Glomerular endothelial cell (primary cell): ENCODE measurements at regions not wholly inside any gene's neighbourhood (a gene's known extent, or its start where the extent isn't known, plus 50 kb on each side); places are given as distances from the start of the nearest gene placed in this dataset.

Experiments
- DNase-seq: peaks from one replicate; pipeline ENCODE4 v3.0.0-alpha.2; 2011; ENCODE audit warnings: low read depth, low spot score; ENCODE audit errors: extremely low read depth

DNA sequence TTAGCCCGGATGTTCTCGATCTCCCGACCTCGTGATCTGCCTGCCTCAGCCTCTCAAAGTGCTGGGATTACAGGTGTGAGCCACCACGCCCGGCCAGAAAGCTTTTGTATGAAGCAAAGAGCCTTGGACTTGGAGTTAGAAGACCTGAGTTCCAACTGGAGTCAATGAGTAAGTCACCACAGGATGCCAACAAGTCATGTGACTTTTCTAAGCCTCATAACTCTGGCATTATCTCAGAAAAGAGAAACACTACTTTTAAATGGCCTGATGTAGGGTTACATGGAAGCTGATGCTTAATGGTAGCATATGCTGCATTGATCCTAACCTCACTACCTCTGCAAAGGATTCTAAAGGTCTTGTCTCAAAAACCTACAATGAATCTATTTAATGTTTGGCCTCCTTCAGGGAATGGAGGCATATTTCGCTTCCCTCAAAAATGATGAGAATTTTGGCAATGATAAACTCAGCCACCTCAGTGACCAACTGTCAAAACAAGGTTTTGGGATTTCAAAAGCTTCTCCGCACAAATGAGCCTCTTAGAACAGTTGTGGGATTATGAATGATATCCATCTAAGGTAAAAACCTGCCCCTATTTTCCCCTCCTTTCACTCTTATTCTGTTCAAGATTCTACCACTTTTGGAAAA is 236.8 kb downstream of the ACTL7B start:
- DNase-seq: no peak

- no peak for DNase-seq
These were observed 238.1 kb downstream of the ACTL7B start for GRCh38 chr9:108617676-108618075.

GRCh38 chr9:108615152-108615551 is 240.6 kb downstream of the ACTL7B start:
- no peak for DNase-seq

- no peak for DNase-seq
These were observed 243.3 kb downstream of the ACTL7B start for GRCh38 chr9:108612513-108612912.

DNA sequence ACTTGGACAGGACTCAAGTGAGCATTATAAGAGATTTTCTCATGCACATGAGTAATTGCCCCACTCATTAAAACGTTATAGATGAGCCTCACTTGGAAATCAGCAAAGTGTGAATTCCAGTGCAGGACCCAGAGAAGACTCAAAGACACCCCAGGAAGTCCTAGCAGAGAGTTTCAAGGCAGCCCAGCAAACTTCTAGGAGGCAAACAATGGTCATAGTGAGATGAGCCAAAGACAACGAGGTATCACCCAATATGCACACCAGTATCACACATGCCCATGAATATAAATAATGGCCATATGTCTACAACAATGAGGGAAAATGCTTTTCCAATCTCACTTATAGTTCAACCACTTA is 245.9 kb downstream of the ACTL7B start:
- DNase-seq: no peak

GRCh38 chr9:108609227-108609896 is 246.4 kb downstream of the ACTL7B start:
- DNase-seq: no peak

DNA sequence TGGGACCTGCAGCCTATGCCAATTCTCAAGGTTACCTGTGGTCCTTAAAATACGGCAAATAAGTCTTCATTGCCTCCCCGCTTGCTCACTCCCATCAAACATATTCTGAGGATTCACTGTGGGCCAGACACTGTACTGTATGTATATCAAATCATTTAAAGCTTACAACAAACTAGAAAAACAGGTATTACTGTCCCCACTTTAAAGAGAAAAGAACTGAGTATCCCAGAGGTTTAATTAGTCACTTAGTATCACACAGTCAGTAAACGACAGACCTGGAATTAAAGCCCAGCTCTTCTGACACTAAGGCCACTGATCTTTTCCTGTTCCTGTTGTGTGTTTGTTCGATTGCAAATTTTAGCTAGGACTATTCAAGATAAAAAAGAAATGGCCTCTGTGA is 248.2 kb downstream of the ACTL7B start:
- DNase-seq: no peak

DNA sequence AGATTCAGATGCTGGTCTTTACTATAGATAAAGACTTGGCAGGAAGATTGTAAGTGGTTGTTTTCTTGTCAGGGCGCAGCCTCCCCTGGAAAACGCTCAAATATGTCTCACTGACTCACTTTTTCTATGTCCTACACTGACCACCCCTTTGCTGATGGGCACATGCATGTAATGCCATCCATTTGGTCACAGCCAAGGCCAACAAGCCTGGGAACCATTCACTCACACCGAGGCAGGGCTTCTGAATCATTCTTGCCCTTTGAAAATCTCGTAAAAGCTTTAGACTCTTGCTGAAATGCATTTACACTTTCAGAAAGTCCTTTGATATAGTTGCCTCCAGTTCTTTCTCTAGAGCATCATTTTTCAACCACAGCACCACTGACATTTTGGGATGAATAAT is 249.4 kb downstream of the ACTL7B start:
- no peak for DNase-seq

DNA sequence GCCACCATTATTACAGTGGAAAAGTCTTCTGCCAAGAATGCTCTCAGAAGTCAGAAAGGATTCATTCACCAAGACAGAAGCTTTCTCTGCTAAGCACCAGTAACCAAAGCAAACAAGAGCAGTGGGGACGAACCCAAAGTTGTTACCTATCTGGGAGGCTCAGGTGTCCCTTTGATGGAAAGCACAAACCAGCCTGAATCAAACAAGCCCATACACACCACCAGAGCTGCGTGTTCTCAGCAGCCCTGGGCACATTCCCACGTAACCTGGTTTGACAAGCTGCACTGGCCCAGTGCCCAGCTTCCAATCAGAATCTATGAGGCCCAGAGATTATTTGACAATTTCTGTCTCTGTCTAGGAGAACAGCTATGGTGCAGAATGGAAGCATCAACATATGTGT is 252.6 kb downstream of the ACTL7B start:
- no peak for DNase-seq

GRCh38 chr9:108600896-108601295 is 254.9 kb downstream of the ACTL7B start:
- DNase-seq: no peak

GRCh38 chr9:108599571-108599970 is 256.2 kb downstream of the ACTL7B start:
- DNase-seq: no peak

GRCh38 chr9:108591121-108591520 is 264.7 kb downstream of the ACTL7B start:
- no peak for DNase-seq

DNA sequence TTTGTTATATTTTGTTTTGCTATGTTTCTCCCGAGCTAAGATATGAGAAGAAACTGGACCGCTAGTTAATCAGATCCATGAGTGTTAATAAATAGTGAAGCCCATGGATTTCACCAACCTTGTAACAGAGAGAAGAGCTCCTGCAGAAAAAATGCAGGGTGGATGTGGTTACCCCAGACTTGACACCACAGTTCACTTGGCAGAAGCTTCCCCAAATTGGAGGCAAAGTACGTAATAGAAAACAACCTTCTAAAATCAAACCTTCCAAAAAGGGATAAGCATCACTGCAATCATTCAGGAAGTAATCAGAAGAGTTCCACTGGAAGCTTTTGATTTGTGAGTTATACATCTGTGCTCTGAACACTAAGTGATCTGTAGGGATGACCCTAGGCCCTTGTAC is 267.5 kb downstream of the ACTL7B start:
- DNase-seq: no peak

DNA sequence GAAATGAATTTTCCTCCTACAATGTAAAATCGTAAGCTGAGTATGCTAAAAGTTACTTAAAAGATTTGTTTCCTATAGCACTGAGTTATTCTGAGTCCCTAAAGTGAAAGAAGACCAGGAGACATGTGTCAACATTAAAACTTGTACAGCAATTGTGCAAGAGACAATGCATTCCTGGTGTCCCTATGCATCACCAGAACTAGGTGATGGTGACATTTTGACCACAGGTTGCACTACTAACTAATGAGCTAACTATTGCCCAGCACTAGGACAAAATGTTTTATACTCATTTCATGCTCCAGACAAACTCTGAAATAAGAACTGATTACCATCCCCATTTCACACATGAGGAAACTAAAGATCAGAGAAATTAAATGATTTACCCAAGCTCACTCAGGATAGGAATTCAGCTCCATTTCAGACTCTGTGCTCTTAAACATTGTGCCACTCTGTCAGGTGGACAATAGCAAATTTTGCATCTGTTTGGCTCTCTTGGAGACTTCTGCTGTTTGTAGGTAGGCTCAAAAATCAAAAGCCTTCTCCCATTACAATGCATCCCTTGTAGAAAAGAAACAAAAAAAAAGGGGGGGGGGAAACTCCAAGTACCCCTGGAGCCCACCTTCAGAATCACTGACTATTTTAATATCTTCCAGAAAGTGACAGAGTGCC is 269.2 kb downstream of the ACTL7B start:
- no peak for DNase-seq

DNA sequence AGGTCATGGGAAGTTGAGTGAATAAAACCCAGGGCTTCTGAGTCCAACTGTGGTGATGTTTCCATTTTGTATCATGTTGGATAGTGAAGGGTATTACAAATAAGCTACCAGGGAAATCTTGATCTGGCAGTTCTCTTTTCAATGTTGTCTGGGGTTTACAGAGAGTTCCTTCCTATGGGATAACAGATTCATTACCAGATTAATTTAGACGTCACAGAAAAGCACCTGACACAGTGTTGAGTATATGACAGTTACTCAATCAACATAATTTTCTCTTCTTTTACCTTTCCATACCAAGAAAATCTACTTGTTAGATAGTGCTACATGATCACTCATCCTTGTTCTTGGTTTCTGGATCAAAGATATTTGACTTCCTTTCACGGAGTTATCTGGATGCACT is 270.9 kb downstream of the ACTL7B start:
- DNase-seq: no peak

GRCh38 chr9:108582726-108583125 is 273.1 kb downstream of the ACTL7B start:
- no peak for DNase-seq

- no peak for DNase-seq
These were observed 275.9 kb downstream of the ACTL7B start for GRCh38 chr9:108579757-108580439.

DNA sequence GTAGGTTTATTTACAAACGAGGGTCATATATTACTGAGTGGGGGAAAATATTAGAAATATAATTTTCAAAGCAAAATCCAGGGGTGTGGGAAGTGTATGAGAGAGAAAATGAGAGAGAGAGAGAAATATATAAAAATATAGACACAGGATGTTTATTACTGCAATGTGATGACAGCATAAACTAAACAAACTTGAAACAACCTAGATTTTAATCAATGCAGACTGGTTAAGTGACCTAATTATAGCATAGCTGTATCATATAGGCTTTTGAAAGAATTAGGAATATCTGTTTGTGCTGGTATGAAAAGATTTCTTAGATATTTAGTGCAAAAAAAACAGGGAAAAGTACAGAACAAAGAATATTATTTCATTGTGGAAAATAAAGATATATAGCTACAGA is 280.5 kb downstream of the ACTL7B start:
- DNase-seq: no peak

- no peak for DNase-seq
These were observed 286.2 kb downstream of the ACTL7B start for GRCh38 chr9:108569624-108570023.

DNA sequence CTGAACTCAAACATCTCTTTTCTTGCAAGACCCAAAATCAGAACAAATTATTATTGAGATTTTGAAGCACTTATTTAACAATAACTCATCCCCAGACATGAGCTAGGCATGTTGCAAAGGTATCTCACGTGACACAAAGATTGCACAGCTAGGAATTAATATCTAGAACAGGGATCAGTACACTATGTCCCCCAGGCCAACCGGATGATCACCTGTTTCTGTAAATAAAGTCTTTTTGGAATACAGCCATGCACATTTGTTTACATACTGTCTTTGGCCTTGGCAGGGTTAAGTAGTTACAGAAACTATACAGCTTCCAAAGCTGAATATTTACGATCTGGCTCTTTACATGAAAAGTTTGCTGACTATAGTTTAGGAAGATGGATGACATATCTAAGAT is 287.7 kb downstream of the ACTL7B start:
- DNase-seq: no peak

GRCh38 chr9:108567571-108567970 is 288.2 kb downstream of the ACTL7B start:
- no peak for DNase-seq
